ENCODE measurements at regions not wholly inside any gene's neighbourhood (a gene's known extent, or its start where the extent isn't known, plus 50 kb on each side); places are given as distances from the start of the nearest gene placed in this dataset.

DNA sequence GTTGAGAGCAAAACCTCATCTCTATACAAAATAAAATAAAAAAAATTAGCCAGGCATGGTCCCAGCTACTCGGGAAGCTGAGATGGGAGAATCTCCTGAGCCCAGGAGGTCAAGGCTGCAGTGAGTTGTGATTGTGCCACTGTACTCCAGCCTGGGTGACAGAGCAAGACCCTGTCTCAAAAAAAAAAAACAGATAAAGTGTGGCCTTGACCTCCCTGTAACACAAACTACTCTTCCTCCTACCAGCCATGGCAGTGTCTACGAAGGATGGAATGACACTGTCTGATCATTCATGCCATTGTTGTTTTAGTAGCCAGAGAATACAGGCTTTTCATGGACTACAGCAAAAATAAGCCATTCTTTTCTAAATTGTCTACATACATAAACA, 117.1 kb upstream of the IQSEC1 start:
- Histone ChIP-seq H3K9me3 (no peaks in the 10 kb centered on the region), H3K27me3 (no peaks in the 10 kb centered on the region), H3K4me3 (no peak overlapping the region), H3K36me3 (no peaks in the 10 kb centered on the region), H3K27ac (no peak overlapping the region), H3K4me1 (ENCODE audit: insufficient read depth) (no peaks in the 10 kb centered on the region)
- WGBS, 3 donors: 41 to 48% (median 42%) methylated on average over 2 of the region's 2 CpGs
- intact Hi-C loops (cut with DNase I): no loop called here
- DNase-seq: no peak
- TF ChIP-seq CTCF (IDR thresholded peaks at IDR 0.05) (no peak), POLR2A (IDR thresholded peaks at IDR 0.05) (no peak), EP300 (IDR thresholded peaks at IDR 0.05) (no peak)

- no peak for DNase-seq
- Histone ChIP-seq H3K4me1 (ENCODE audit: insufficient read depth) (no peaks in the 10 kb centered on the region), H3K27ac (no peak overlapping the region), H3K27me3 (no peaks in the 10 kb centered on the region), H3K36me3 (no peaks in the 10 kb centered on the region), H3K9me3 (no peaks in the 10 kb centered on the region), H3K4me3 (no peak overlapping the region)
- intact Hi-C loops (cut with DNase I): no loop called here
- 76 to 85% (median 80%) methylated on average over 11 of the region's 11 CpGs for WGBS, 3 donors
- TF ChIP-seq POLR2A (IDR thresholded peaks at IDR 0.05): no peak
- TF ChIP-seq EP300 (IDR thresholded peaks at IDR 0.05): no peak
Observed at GRCh38 chr3:13189639-13190377, 116.6 kb upstream of the IQSEC1 start.

DNA sequence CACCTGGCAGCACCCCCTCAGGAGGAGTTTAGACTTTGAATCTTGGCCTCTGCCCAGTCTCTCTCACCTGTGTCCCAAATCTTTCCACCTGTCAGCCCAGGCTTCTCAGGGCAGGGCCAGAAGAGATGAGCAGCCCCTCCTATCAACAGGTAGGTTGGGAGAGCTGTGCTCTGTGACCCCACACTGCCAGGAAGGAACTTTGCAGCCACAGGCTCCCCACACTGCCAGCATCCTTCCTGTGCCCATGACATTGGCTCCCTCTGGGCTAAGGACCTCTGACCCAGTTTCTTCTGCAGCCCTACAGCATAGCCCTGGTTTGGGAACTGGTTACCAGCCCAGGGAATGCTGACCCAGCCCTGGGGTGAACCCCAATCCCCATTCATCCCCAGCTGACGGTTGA, 115.7 kb upstream of the IQSEC1 start:
- no peak for TF ChIP-seq POLR2A (IDR thresholded peaks at IDR 0.05)
- TF ChIP-seq EP300 (IDR thresholded peaks at IDR 0.05): no peak
- no peak for TF ChIP-seq CTCF (IDR thresholded peaks at IDR 0.05)
- no peaks in the 10 kb centered on the region for H3K27me3 ChIP-seq
- DNase-seq: no peak
- H3K4me3 ChIP-seq: no peak overlapping the region
- H3K27ac ChIP-seq: no peak overlapping the region
- no peaks in the 10 kb centered on the region for H3K4me1 ChIP-seq (ENCODE audit: insufficient read depth)
- intact Hi-C loops (cut with DNase I): no loop called here
- H3K36me3 ChIP-seq: no peaks in the 10 kb centered on the region
- 80 to 92% (median 86%) methylated on average over 1 of the region's 1 CpG for WGBS, 3 donors
- no peaks in the 10 kb centered on the region for H3K9me3 ChIP-seq

GRCh38 chr3:13188181-13188779, 115.1 kb upstream of the IQSEC1 start:
- DNase-seq: no peak
- no peak overlapping the region for H3K4me3 ChIP-seq
- H3K9me3 ChIP-seq: no peaks in the 10 kb centered on the region
- intact Hi-C loops (cut with DNase I): no loop called here
- no peak overlapping the region for H3K27ac ChIP-seq
- 84 to 88% (median 85%) methylated on average over 4 of the region's 4 CpGs for WGBS, 3 donors
- H3K36me3 ChIP-seq: no peaks in the 10 kb centered on the region
- H3K4me1 ChIP-seq (ENCODE audit: insufficient read depth): no peaks in the 10 kb centered on the region
- no peaks in the 10 kb centered on the region for H3K27me3 ChIP-seq
- no peak for TF ChIP-seq POLR2A (IDR thresholded peaks at IDR 0.05)
- no peak for TF ChIP-seq CTCF (IDR thresholded peaks at IDR 0.05)
- TF ChIP-seq EP300 (IDR thresholded peaks at IDR 0.05): no peak

DNA sequence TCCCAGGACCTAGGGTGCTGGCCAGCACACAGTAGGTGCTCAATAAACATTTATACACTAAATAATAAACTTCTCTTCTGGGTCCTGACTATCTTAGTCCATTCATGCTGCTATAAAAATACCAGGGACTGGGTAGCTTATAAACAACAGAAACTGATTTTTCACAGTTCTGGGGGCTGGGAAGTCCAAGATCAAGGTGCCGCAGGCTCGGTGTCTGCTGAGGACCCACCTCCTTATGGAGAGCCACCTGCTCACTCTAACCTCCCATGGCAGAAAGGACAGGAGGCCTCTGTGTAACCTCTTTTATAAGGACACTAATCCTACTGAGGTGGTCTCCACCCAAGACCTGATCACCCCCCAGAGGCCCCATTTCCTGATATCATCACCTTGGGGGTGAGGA, 114.4 kb upstream of the IQSEC1 start:
- Histone ChIP-seq H3K4me3 (no peak overlapping the region), H3K36me3 (no peaks in the 10 kb centered on the region), H3K27ac (no peak overlapping the region), H3K9me3 (no peaks in the 10 kb centered on the region), H3K27me3 (no peaks in the 10 kb centered on the region), H3K4me1 (ENCODE audit: insufficient read depth) (no peaks in the 10 kb centered on the region)
- no peak for DNase-seq
- intact Hi-C loops (cut with DNase I): no loop called here
- WGBS, 3 donors: 96 to 100% (median 97%) methylated on average over 2 of the region's 2 CpGs
- TF ChIP-seq POLR2A (IDR thresholded peaks at IDR 0.05) (no peak), EP300 (IDR thresholded peaks at IDR 0.05) (no peak), CTCF (IDR thresholded peaks at IDR 0.05) (no peak)

All from ovary (tissue), 7 donors.